Naive B cell (primary cell): ENCODE measurements at regions not wholly inside any gene's neighbourhood (a gene's known extent, or its start where the extent isn't known, plus 50 kb on each side); places are given as distances from the start of the nearest gene placed in this dataset.
A peak's percentile ranks its signal among the peaks of the same experiment; 100 is the strongest.
"Not testable (repeated sequence)": the region's sequence is repeated elsewhere in the genome, so short reads cannot be mapped to it uniquely, and the experiment has no call there.

ENCODE experiments used
- ATAC-seq, 2 donors: fragments of 150-1000 bp; cut with Tn5 transposase; 2 replicates each; pipeline ENCODE4 v1.10.0; 2021; ENCODE audit warnings: low read depth in 2 of 2, mild to moderate bottlenecking in 2 of 2, moderate library complexity in 2 of 2
- DNase-seq: peaks from one replicate; pipeline ENCODE4 v3.0.0; 2022
- H3K27ac Mint-ChIP-seq, 6 donors: one replicate each; pipeline ENCODE4 v1.8.0; 2020 to 2022; ENCODE audit warnings: mild to moderate bottlenecking in 6 of 6, mixed read lengths in 6 of 6, moderate library complexity in 5 of 6, inconsistent platforms in 2 of 6
- H3K27me3 Mint-ChIP-seq, 3 donors: one replicate each; pipeline ENCODE4 v1.8.0; 2021 to 2022; ENCODE audit warnings: mixed read lengths in 3 of 3, mild to moderate bottlenecking in 1 of 3
- H3K36me3 Mint-ChIP-seq, 2 donors: one replicate each; pipeline ENCODE4 v1.8.0; 2020 to 2022; ENCODE audit warnings: mixed read lengths in 2 of 2, inconsistent platforms in 1 of 2, mild to moderate bottlenecking in 1 of 2
- H3K4me1 Mint-ChIP-seq, 3 donors: one replicate each; pipeline ENCODE4 v1.8.0; 2020 to 2022; ENCODE audit warnings: mixed read lengths in 3 of 3, inconsistent platforms in 1 of 3, mild to moderate bottlenecking in 1 of 3, moderate library complexity in 1 of 3
- H3K4me3 Mint-ChIP-seq, 8 donors: one replicate each; pipeline ENCODE4 v1.8.0; 2020 to 2022; ENCODE audit warnings: mild to moderate bottlenecking in 8 of 8, mixed read lengths in 8 of 8, moderate library complexity in 8 of 8, inconsistent platforms in 2 of 8
- H3K9me3 Mint-ChIP-seq, 7 donors: one replicate each; pipeline ENCODE4 v1.8.0; 2020 to 2022; ENCODE audit warnings: mixed read lengths in 7 of 7, mild to moderate bottlenecking in 5 of 7, inconsistent platforms in 2 of 7, moderate library complexity in 1 of 7

GRCh38 chr6:11447265-11447664 lies 90.3 kb upstream of the TMEM170B start:
- Mint-ChIP-seq H3K9me3 (peaks cover 2 to 28% (median 15%) of the 10 kb centered on the region in 7 donors), H3K36me3 (peaks cover 10 to 16% of the 10 kb centered on the region in 2 donors), H3K27ac (no peak overlapping the region), H3K4me1 (peaks cover 48 to 81% (median 76%) of the 10 kb centered on the region in 3 donors), H3K4me3 (no peak overlapping the region), H3K27me3 (no peaks in the 10 kb centered on the region)
- no peak for ATAC-seq
- DNase-seq: no peak

GRCh38 chr6:11445146-11445545 lies 92.4 kb upstream of the TMEM170B start:
- Mint-ChIP-seq H3K9me3 (peaks cover 2 to 28% (median 15%) of the 10 kb centered on the region in 7 donors), H3K4me1 (peaks cover 50 to 80% (median 67%) of the 10 kb centered on the region in 3 donors), H3K27me3 (no peaks in the 10 kb centered on the region), H3K4me3 (peak overlapping the region; percentile 10 to 86 (median 62)), H3K36me3 (peaks cover 10 to 16% of the 10 kb centered on the region in 2 donors), H3K27ac (peak overlapping the region; percentile 83 to 97 (median 90))
- DNase-seq (no peak), ATAC-seq (no peak)

- Mint-ChIP-seq H3K4me3 (peak overlapping the region in 5 of 8 donors; percentile 5 to 67 (median 23)), H3K27ac (peak overlapping the region; percentile 7 to 94 (median 74)), H3K4me1 (peaks cover 45 to 72% (median 64%) of the 10 kb centered on the region in 3 donors), H3K9me3 (peaks cover 0 to 22% (median 15%) of the 10 kb centered on the region in 7 donors)
- not testable (repeated sequence) for H3K36me3 Mint-ChIP-seq, ATAC-seq, H3K27me3 Mint-ChIP-seq, DNase-seq
Measured at GRCh38 chr6:11443125-11443524, 94.4 kb upstream of the TMEM170B start.

- Mint-ChIP-seq H3K4me1 (peaks cover 45 to 76% (median 69%) of the 10 kb centered on the region in 3 donors), H3K27ac (peak overlapping the region in 3 of 6 donors; percentile 7 to 94 (median 73)), H3K9me3 (peaks cover 0 to 19% (median 15%) of the 10 kb centered on the region in 7 donors), H3K36me3 (peaks cover 6 to 8% of the 10 kb centered on the region in 2 donors), H3K27me3 (no peaks in the 10 kb centered on the region), H3K4me3 (peak overlapping the region in 5 of 8 donors; percentile 23 to 67 (median 34))
- no peak for DNase-seq
- no peak for ATAC-seq
Measured at GRCh38 chr6:11442495-11442894, 95.1 kb upstream of the TMEM170B start.

- no peaks in the 10 kb centered on the region for H3K27me3 Mint-ChIP-seq
- peaks cover 0 to 6% of the 10 kb centered on the region in 2 donors for H3K36me3 Mint-ChIP-seq
- ATAC-seq: no peak
- H3K27ac Mint-ChIP-seq: no peak overlapping the region
- H3K4me3 Mint-ChIP-seq: peak overlapping the region in 1 of 8 donors; percentile 0
- no peak for DNase-seq
- H3K4me1 Mint-ChIP-seq: peaks cover 37 to 66% (median 52%) of the 10 kb centered on the region in 3 donors
- peaks cover 0 to 7% (median 4%) of the 10 kb centered on the region in 7 donors for H3K9me3 Mint-ChIP-seq
Measured at GRCh38 chr6:11439876-11440275, 97.7 kb upstream of the TMEM170B start.

GRCh38 chr6:11439017-11439420 lies 98.5 kb upstream of the TMEM170B start:
- peaks cover 0 to 2% (median 0%) of the 10 kb centered on the region in 7 donors for H3K9me3 Mint-ChIP-seq
- peak overlapping the region in 2 of 6 donors; percentile 15 to 21 for H3K27ac Mint-ChIP-seq
- DNase-seq: no peak
- H3K27me3 Mint-ChIP-seq: no peaks in the 10 kb centered on the region
- H3K36me3 Mint-ChIP-seq: no peaks in the 10 kb centered on the region
- ATAC-seq: peak in 1 of 2 donors; percentile 61
- H3K4me1 Mint-ChIP-seq: peaks cover 31 to 58% (median 46%) of the 10 kb centered on the region in 3 donors
- H3K4me3 Mint-ChIP-seq: peak overlapping the region in 2 of 8 donors; percentile 9 to 32

- H3K4me3 Mint-ChIP-seq: no peak overlapping the region
- H3K27me3 Mint-ChIP-seq: no peaks in the 10 kb centered on the region
- peaks cover 0 to 2% (median 0%) of the 10 kb centered on the region in 7 donors for H3K9me3 Mint-ChIP-seq
- DNase-seq (no peak), ATAC-seq (no peak)
- H3K27ac Mint-ChIP-seq: peak overlapping the region in 2 of 6 donors; percentile 20 to 49
- H3K4me1 Mint-ChIP-seq: peaks cover 20 to 49% (median 43%) of the 10 kb centered on the region in 3 donors
- H3K36me3 Mint-ChIP-seq: no peaks in the 10 kb centered on the region
Measured at GRCh38 chr6:11437824-11438459, 99.6 kb upstream of the TMEM170B start.

GRCh38 chr6:11436508-11437096 lies 100.9 kb upstream of the TMEM170B start:
- Mint-ChIP-seq H3K4me3 (no peak overlapping the region), H3K27ac (no peak overlapping the region), H3K4me1 (peaks cover 9 to 36% (median 30%) of the 10 kb centered on the region in 3 donors), H3K36me3 (no peaks in the 10 kb centered on the region), H3K9me3 (no peaks in the 10 kb centered on the region), H3K27me3 (no peaks in the 10 kb centered on the region)
- DNase-seq (no peak), ATAC-seq (no peak)

GRCh38 chr6:11434565-11435326 lies 102.8 kb upstream of the TMEM170B start:
- no peak for ATAC-seq
- H3K27ac Mint-ChIP-seq: no peak overlapping the region
- peaks cover 20 to 46% (median 42%) of the 10 kb centered on the region in 3 donors for H3K4me1 Mint-ChIP-seq
- H3K4me3 Mint-ChIP-seq: no peak overlapping the region
- H3K27me3 Mint-ChIP-seq: no peaks in the 10 kb centered on the region
- no peaks in the 10 kb centered on the region for H3K36me3 Mint-ChIP-seq
- DNase-seq: no peak
- no peaks in the 10 kb centered on the region for H3K9me3 Mint-ChIP-seq

GRCh38 chr6:11433860-11434259 lies 103.7 kb upstream of the TMEM170B start:
- ATAC-seq (no peak), DNase-seq (no peak)
- H3K27ac Mint-ChIP-seq: peak overlapping the region in 1 of 6 donors; percentile 49
- H3K4me1 Mint-ChIP-seq: peaks cover 22 to 46% (median 42%) of the 10 kb centered on the region in 3 donors
- no peaks in the 10 kb centered on the region for H3K9me3 Mint-ChIP-seq
- H3K27me3 Mint-ChIP-seq: no peaks in the 10 kb centered on the region
- H3K4me3 Mint-ChIP-seq: no peak overlapping the region
- H3K36me3 Mint-ChIP-seq: no peaks in the 10 kb centered on the region

- H3K27me3 Mint-ChIP-seq: no peaks in the 10 kb centered on the region
- DNase-seq: no peak
Measured at GRCh38 chr6:11432713-11433450, 104.7 kb upstream of the TMEM170B start.

GRCh38 chr6:11432091-11432490 lies 105.5 kb upstream of the TMEM170B start:
- ATAC-seq: no peak
- no peak overlapping the region for H3K4me3 Mint-ChIP-seq
- H3K27me3 Mint-ChIP-seq: no peaks in the 10 kb centered on the region
- DNase-seq: no peak
- H3K27ac Mint-ChIP-seq: peak overlapping the region in 1 of 6 donors; percentile 70
- H3K4me1 Mint-ChIP-seq: peaks cover 38 to 55% (median 46%) of the 10 kb centered on the region in 3 donors
- H3K36me3 Mint-ChIP-seq: no peaks in the 10 kb centered on the region
- H3K9me3 Mint-ChIP-seq: peaks cover 0 to 4% (median 0%) of the 10 kb centered on the region in 7 donors

More at GRCh38 chr6:11432713-11433450, 104.7 kb upstream of the TMEM170B start:
- Mint-ChIP-seq H3K27ac (peak overlapping the region in 1 of 6 donors; percentile 60), H3K9me3 (peaks cover 0 to 4% (median 0%) of the 10 kb centered on the region in 7 donors), H3K4me3 (peak overlapping the region in 1 of 8 donors; percentile 12), H3K36me3 (no peaks in the 10 kb centered on the region), H3K4me1 (peaks cover 31 to 52% (median 43%) of the 10 kb centered on the region in 3 donors)
- no peak for ATAC-seq
